Liver (tissue), 7 donors: ENCODE measurements at regions not wholly inside any gene's neighbourhood (a gene's known extent, or its start where the extent isn't known, plus 50 kb on each side); places are given as distances from the start of the nearest gene placed in this dataset.

Experiments
- DNase-seq: peaks from one replicate; pipeline ENCODE4 v3.0.0-alpha.2; 2017; ENCODE audit warnings: low spot score
- H3K27ac ChIP-seq, 2 donors: one replicate each; pipeline ENCODE4 v1.7.0; 2013; ENCODE audit warnings: inconsistent platforms in 2 of 2, low read length in 2 of 2, control low read depth in 1 of 2, low read depth in 1 of 2, mild to moderate bottlenecking in 1 of 2
- H3K27me3 ChIP-seq, 4 donors: one replicate each; pipeline versions ENCODE4 v1.6.1 to v1.7.0; 2013; ENCODE audit warnings: low read length in 3 of 4, inconsistent platforms in 1 of 4, mild to moderate bottlenecking in 1 of 4, moderate library complexity in 1 of 4; ENCODE audit not compliant: control insufficient read depth in 4 of 4, insufficient read depth in 4 of 4
- H3K36me3 ChIP-seq, 4 donors: one replicate each; pipeline versions ENCODE4 v1.6.1 to v1.7.0; 2013; ENCODE audit warnings: low read length in 3 of 4, mild to moderate bottlenecking in 3 of 4, low read depth in 1 of 4, moderate library complexity in 1 of 4; ENCODE audit not compliant: control insufficient read depth in 4 of 4, insufficient read depth in 3 of 4
- H3K4me1 ChIP-seq, 4 donors: one replicate each; pipeline versions ENCODE4 v1.6.1 to v1.7.0; 2013; ENCODE audit warnings: low read length in 3 of 4, mild to moderate bottlenecking in 3 of 4, moderate library complexity in 1 of 4; ENCODE audit not compliant: control insufficient read depth in 4 of 4, insufficient read depth in 4 of 4
- H3K4me3 ChIP-seq, 3 donors: one replicate each; pipeline versions ENCODE4 v1.6.1 to v1.7.0; 2013; ENCODE audit warnings: low read length in 3 of 3, control low read depth in 1 of 3, low read depth in 1 of 3, mild to moderate bottlenecking in 1 of 3
- H3K9ac ChIP-seq, 2 donors: one replicate each; pipeline ENCODE4 v1.7.0; 2013; ENCODE audit warnings: low read length in 2 of 2, mild to moderate bottlenecking in 2 of 2, moderate library complexity in 2 of 2, control low read depth in 1 of 2, low read depth in 1 of 2
- H3K9me3 ChIP-seq, 4 donors: one replicate each; pipeline versions ENCODE4 v1.6.1 to v1.7.0; 2013; ENCODE audit warnings: low read length in 3 of 4; ENCODE audit not compliant: control insufficient read depth in 4 of 4
- EGR1 ChIP-seq, 2 donors: IDR thresholded peaks; 2 replicates each; pipeline ENCODE4 v1.6.1; 2016 to 2018; ENCODE audit warnings: antibody characterized with exemption in 2 of 2, low read depth in 2 of 2
- FOXA1 ChIP-seq: IDR thresholded peaks from 2 replicates; pipeline ENCODE4 v1.6.1; 2016; ENCODE audit warnings: antibody characterized with exemption
- FOXA2 ChIP-seq: IDR thresholded peaks from 2 replicates; pipeline ENCODE4 v1.6.1; 2016; ENCODE audit warnings: antibody characterized with exemption
- HNF4A ChIP-seq, 2 donors: conservative IDR thresholded peaks; 2 replicates each; pipeline ENCODE4 v1.6.1; 2016; ENCODE audit warnings: antibody characterized with exemption in 2 of 2, mild to moderate bottlenecking in 2 of 2
- JUND ChIP-seq, 2 donors: IDR thresholded peaks; 2 replicates each; pipeline ENCODE4 v1.6.1; 2016; ENCODE audit warnings: antibody characterized with exemption in 2 of 2
- MAX ChIP-seq: IDR thresholded peaks from 2 replicates; pipeline ENCODE4 v1.6.1; 2016; ENCODE audit warnings: antibody characterized with exemption
- RAD21 ChIP-seq, 2 donors: IDR thresholded peaks; 2 replicates each; pipeline ENCODE4 v1.6.1; 2016; ENCODE audit warnings: antibody characterized with exemption in 2 of 2, mild to moderate bottlenecking in 2 of 2
- REST ChIP-seq: IDR thresholded peaks from 2 replicates; pipeline ENCODE4 v1.6.1; 2016; ENCODE audit warnings: antibody characterized with exemption, mild to moderate bottlenecking
- WGBS: extraction: QIAGEN DNeasy Blood & Tissue Kit; methylation state at CpG from one replicate; pipeline ENCODE4 v1.1.7; 2013; 5-methylcytosine and 5-hydroxymethylcytosine counted together
- donor health status: healthy.
- donor health status: healthy.
- donor health status: healthy.
- donor health status: healthy.

- TF ChIP-seq EGR1 (IDR thresholded peaks at IDR 0.05; ENCODE audit: low read depth in 2 of 2) (no peak), REST (no peak)
- no peak overlapping the region for H3K4me3 ChIP-seq
- WGBS, result 85% methylated on average over 2 of the region's 2 CpGs
Measured at GRCh38 chr1:233844275-233844674, 60.2 kb upstream of the SLC35F3 start.

GRCh38 chr1:233844692-233845091, 59.8 kb upstream of the SLC35F3 start:
- Histone ChIP-seq H3K27ac (no peak overlapping the region), H3K9ac (no peak overlapping the region), H3K27me3 (no peaks in the 10 kb centered on the region), H3K9me3 (peaks cover 0 to 3% (median 0%) of the 10 kb centered on the region in 4 donors), H3K36me3 (no peaks in the 10 kb centered on the region), H3K4me1 (no peaks in the 10 kb centered on the region), H3K4me3 (no peak overlapping the region)
- DNase-seq, result no peak
- WGBS, result 72% methylated on average over 2 of the region's 2 CpGs
- no peak for TF ChIP-seq HNF4A (conservative IDR thresholded peaks at IDR 0.05)
- TF ChIP-seq FOXA1, result no peak
- TF ChIP-seq FOXA2, result no peak
- TF ChIP-seq EGR1 (IDR thresholded peaks at IDR 0.05; ENCODE audit: low read depth in 2 of 2), result no peak
- TF ChIP-seq JUND (IDR thresholded peaks at IDR 0.05), result no peak
- no peak for TF ChIP-seq RAD21 (IDR thresholded peaks at IDR 0.05)
- TF ChIP-seq MAX, result no peak

More at GRCh38 chr1:233844275-233844674, 60.2 kb upstream of the SLC35F3 start:
- H3K9me3 ChIP-seq, result peaks cover 0 to 3% (median 0%) of the 10 kb centered on the region in 4 donors
- H3K36me3 ChIP-seq, result no peaks in the 10 kb centered on the region
- H3K4me1 ChIP-seq, result no peaks in the 10 kb centered on the region
- no peak overlapping the region for H3K27ac ChIP-seq
- DNase-seq, result no peak
- no peak overlapping the region for H3K9ac ChIP-seq
- no peaks in the 10 kb centered on the region for H3K27me3 ChIP-seq
